ENCODE measurements at regions not wholly inside any gene's neighbourhood (a gene's known extent, or its start where the extent isn't known, plus 50 kb on each side); places are given as distances from the start of the nearest gene placed in this dataset.

DNA sequence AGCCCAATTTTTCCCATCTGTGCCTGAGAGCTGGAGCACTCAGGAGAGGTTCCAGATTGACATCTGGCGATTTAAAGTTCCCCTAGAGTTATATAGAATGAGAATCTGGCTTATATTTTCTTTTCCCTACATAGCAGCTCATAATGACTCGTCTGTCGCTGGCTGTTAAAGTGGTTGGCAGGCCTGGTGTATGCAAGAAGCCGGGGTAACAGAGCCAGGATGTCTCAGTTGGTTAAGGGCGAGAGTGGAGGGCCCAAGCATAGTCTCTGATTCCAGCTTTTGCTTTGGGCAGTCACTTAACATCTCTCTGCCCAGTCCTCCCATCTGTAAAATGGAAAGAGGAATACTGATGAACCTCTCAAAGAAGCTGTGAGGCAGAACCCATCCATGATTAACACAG is 751.6 kb downstream of the NOVA1 start:
- TF ChIP-seq, protein P1, sequence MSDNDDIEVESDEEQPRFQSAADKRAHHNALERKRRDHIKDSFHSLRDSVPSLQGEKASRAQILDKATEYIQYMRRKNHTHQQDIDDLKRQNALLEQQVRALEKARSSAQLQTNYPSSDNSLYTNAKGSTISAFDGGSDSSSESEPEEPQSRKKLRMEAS (IDR thresholded peaks at IDR 0.05), result no peak
- TF ChIP-seq, protein P2, sequence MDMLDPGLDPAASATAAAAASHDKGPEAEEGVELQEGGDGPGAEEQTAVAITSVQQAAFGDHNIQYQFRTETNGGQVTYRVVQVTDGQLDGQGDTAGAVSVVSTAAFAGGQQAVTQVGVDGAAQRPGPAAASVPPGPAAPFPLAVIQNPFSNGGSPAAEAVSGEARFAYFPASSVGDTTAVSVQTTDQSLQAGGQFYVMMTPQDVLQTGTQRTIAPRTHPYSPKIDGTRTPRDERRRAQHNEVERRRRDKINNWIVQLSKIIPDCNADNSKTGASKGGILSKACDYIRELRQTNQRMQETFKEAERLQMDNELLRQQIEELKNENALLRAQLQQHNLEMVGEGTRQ (IDR thresholded peaks at IDR 0.05), result no peak

All from A549 (cell line).